Calu3 (cell line): ENCODE measurements at regions not wholly inside any gene's neighbourhood (a gene's known extent, or its start where the extent isn't known, plus 50 kb on each side); places are given as distances from the start of the nearest gene placed in this dataset.

Source experiments
- BruUV-seq: library from RNA; stranded (reverse); fragments of 400-500 nt; replicated peaks from 2 replicates; lab custom pipeline; 2021; lab: Mats Ljungman, UMichigan
- CTCF ChIA-PET: fragments of 300-600 bp; sonication (Branson Sonifier 250); formaldehyde crosslinking; loops from one replicate; lab custom pipeline; 2022; ENCODE audit warnings: antibody characterized with exemption; lab: Charles Lee
- DNase-seq: peaks from one replicate; pipeline ENCODE4 v3.0.0; 2022
- H3K27ac Mint-ChIP-seq: one replicate; pipeline ENCODE4 v1.8.0; 2022; ENCODE audit warnings: mixed read lengths; ENCODE audit not compliant: unreplicated experiment
- H3K27me3 Mint-ChIP-seq: one replicate; pipeline ENCODE4 v1.8.0; 2022; ENCODE audit warnings: mixed read lengths; ENCODE audit not compliant: unreplicated experiment
- H3K36me3 Mint-ChIP-seq: one replicate; pipeline ENCODE4 v1.8.0; 2022; ENCODE audit warnings: mild to moderate bottlenecking, moderate library complexity, mixed read lengths; ENCODE audit not compliant: insufficient read depth, unreplicated experiment
- H3K4me1 Mint-ChIP-seq: one replicate; pipeline ENCODE4 v1.8.0; 2022; ENCODE audit warnings: mild to moderate bottlenecking, low read depth, mixed read lengths; ENCODE audit not compliant: unreplicated experiment
- H3K4me3 Mint-ChIP-seq: one replicate; pipeline ENCODE4 v1.8.0; 2022; ENCODE audit warnings: mild to moderate bottlenecking, low read depth, moderate library complexity, mixed read lengths; ENCODE audit not compliant: unreplicated experiment
- H3K9me3 Mint-ChIP-seq: one replicate; pipeline ENCODE4 v1.8.0; 2022; ENCODE audit warnings: low read depth, mixed read lengths; ENCODE audit not compliant: unreplicated experiment
- CTCF ChIP-seq: fragments of 200-600 bp; IDR thresholded peaks from one replicate; pipeline ENCODE4 v1.8.0; 2022; ENCODE audit warnings: antibody characterized with exemption; ENCODE audit not compliant: unreplicated experiment
- intact Hi-C: fragments of 100-400 bp; cut with micrococcal nuclease; formaldehyde crosslinking; loops from one replicate; pipeline ENCODE4 v1.10.0; 2022; ENCODE audit not compliant: unreplicated experiment

GRCh38 chr6:169019111-169019510 is 234.5 kb downstream of the THBS2 start:
- DNase-seq, result no peak
- H3K36me3 Mint-ChIP-seq, result peaks cover 4% of the 10 kb centered on the region

GRCh38 chr6:169016758-169017157 is 236.9 kb downstream of the THBS2 start:
- no peak for TF ChIP-seq CTCF
- intact Hi-C loops, result no loop called here

More at GRCh38 chr6:169019111-169019510, 234.5 kb downstream of the THBS2 start:
- Mint-ChIP-seq H3K27ac (no peak overlapping the region), H3K27me3 (no peaks in the 10 kb centered on the region), H3K4me3 (no peak overlapping the region), H3K4me1 (no peaks in the 10 kb centered on the region), H3K9me3 (peaks cover 7% of the 10 kb centered on the region)
- intact Hi-C loops, result no loop called here
- no peak for TF ChIP-seq CTCF
- BruUV-seq, result no TSS peak
- CTCF ChIA-PET, result no interaction called here

GRCh38 chr6:169014211-169015197 is 239.1 kb downstream of the THBS2 start:
- Mint-ChIP-seq H3K4me1 (no peaks in the 10 kb centered on the region), H3K27me3 (no peaks in the 10 kb centered on the region), H3K27ac (no peak overlapping the region), H3K9me3 (peaks cover 7% of the 10 kb centered on the region), H3K4me3 (no peak overlapping the region), H3K36me3 (no peaks in the 10 kb centered on the region)
- no peak for DNase-seq
- intact Hi-C loops, result no loop called here
- TF ChIP-seq CTCF, result no peak
- CTCF ChIA-PET, result no interaction called here
- no TSS peak for BruUV-seq

More at GRCh38 chr6:169016758-169017157, 236.9 kb downstream of the THBS2 start:
- no peaks in the 10 kb centered on the region for H3K27me3 Mint-ChIP-seq
- H3K36me3 Mint-ChIP-seq, result no peaks in the 10 kb centered on the region
- no peak for DNase-seq
- no peaks in the 10 kb centered on the region for H3K4me1 Mint-ChIP-seq
- CTCF ChIA-PET, result no interaction called here
- H3K9me3 Mint-ChIP-seq, result peaks cover 7% of the 10 kb centered on the region
- BruUV-seq, result no TSS peak
- H3K4me3 Mint-ChIP-seq, result no peak overlapping the region
- H3K27ac Mint-ChIP-seq, result no peak overlapping the region

GRCh38 chr6:169009628-169010027 is 244.0 kb downstream of the THBS2 start:
- intact Hi-C loops, result no loop called here
- H3K9me3 Mint-ChIP-seq, result no peaks in the 10 kb centered on the region
- CTCF ChIA-PET, result no interaction called here
- no peak overlapping the region for H3K27ac Mint-ChIP-seq
- no peak overlapping the region for H3K4me3 Mint-ChIP-seq
- TF ChIP-seq CTCF, result no peak
- no peaks in the 10 kb centered on the region for H3K36me3 Mint-ChIP-seq
- H3K27me3 Mint-ChIP-seq, result no peaks in the 10 kb centered on the region
- no TSS peak for BruUV-seq
- H3K4me1 Mint-ChIP-seq, result peaks cover 9% of the 10 kb centered on the region
- DNase-seq, result no peak
